SK-N-SH (cell line): ENCODE measurements at regions not wholly inside any gene's neighbourhood (a gene's known extent, or its start where the extent isn't known, plus 50 kb on each side); places are given as distances from the start of the nearest gene placed in this dataset.

Experiments used
- TEAD4 ChIP-seq: IDR thresholded peaks from 2 replicates; pipeline ENCODE4 v1.4.0; 2012; ENCODE audit warnings: mild to moderate bottlenecking, borderline replicate concordance; ENCODE audit not compliant: insufficient read depth
- TF ChIP-seq, protein P1 (sequence below): fragments of 200-600 bp; sonication (generic); IDR thresholded peaks from 2 replicates; pipeline ENCODE4 v1.6.1; 2017; ENCODE audit warnings: antibody characterized with exemption, mild to moderate bottlenecking, moderate library complexity

DNA sequence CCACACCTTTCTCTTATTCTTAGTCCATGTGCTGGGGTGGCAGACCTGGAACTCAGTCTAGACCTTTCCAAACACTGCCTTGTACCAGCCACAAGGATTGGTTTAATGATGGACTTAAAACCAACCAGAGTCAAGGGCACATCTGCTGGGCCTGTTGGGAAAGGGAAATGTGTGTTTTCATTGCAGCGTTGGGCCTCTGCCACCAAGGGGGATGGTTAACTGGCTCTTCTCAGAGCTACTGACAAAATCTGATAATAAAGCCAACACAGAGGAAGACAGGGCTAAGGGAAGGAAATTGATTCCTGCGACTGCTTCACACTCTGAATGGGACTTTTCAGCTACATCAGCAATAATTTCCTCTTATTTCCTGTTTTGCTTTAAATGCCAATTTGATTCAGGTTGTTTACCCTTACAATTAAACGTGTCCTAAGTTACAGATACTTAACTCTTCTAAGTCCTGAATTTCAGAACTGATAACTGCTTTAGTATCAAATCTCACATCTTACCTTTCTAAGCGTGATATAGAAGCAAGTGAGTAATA lies 68.4 kb upstream of the MALRD1 start:
- TF ChIP-seq, protein P1, sequence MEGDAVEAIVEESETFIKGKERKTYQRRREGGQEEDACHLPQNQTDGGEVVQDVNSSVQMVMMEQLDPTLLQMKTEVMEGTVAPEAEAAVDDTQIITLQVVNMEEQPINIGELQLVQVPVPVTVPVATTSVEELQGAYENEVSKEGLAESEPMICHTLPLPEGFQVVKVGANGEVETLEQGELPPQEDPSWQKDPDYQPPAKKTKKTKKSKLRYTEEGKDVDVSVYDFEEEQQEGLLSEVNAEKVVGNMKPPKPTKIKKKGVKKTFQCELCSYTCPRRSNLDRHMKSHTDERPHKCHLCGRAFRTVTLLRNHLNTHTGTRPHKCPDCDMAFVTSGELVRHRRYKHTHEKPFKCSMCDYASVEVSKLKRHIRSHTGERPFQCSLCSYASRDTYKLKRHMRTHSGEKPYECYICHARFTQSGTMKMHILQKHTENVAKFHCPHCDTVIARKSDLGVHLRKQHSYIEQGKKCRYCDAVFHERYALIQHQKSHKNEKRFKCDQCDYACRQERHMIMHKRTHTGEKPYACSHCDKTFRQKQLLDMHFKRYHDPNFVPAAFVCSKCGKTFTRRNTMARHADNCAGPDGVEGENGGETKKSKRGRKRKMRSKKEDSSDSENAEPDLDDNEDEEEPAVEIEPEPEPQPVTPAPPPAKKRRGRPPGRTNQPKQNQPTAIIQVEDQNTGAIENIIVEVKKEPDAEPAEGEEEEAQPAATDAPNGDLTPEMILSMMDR, result no peak
- TF ChIP-seq TEAD4, result no peak
